ENCODE measurements at regions not wholly inside any gene's neighbourhood (a gene's known extent, or its start where the extent isn't known, plus 50 kb on each side); places are given as distances from the start of the nearest gene placed in this dataset.
"Not testable (repeated sequence)": the region's sequence is repeated elsewhere in the genome, so short reads cannot be mapped to it uniquely, and the experiment has no call there.

- DNase-seq: no peak
Measured at GRCh38 chr2:35510636-35511035, 844.9 kb upstream of the CRIM1 start.

GRCh38 chr2:35508601-35509000, 847.0 kb upstream of the CRIM1 start:
- no peak for DNase-seq

GRCh38 chr2:35504419-35504818, 851.2 kb upstream of the CRIM1 start:
- DNase-seq: no peak

GRCh38 chr2:35503738-35504199, 851.8 kb upstream of the CRIM1 start:
- peak; percentile 4 for DNase-seq

GRCh38 chr2:35503311-35503710, 852.3 kb upstream of the CRIM1 start:
- no peak for DNase-seq

- no peak for DNase-seq
Measured at GRCh38 chr2:35501076-35501475, 854.5 kb upstream of the CRIM1 start.

GRCh38 chr2:35496022-35496421, 859.6 kb upstream of the CRIM1 start:
- DNase-seq: no peak

- DNase-seq: no peak
Measured at GRCh38 chr2:35495182-35495581, 860.4 kb upstream of the CRIM1 start.

GRCh38 chr2:35478121-35478520, 877.5 kb upstream of the CRIM1 start:
- DNase-seq: not testable (repeated sequence)

- DNase-seq: no peak
Measured at GRCh38 chr2:35468245-35468644, 887.3 kb upstream of the CRIM1 start.

GRCh38 chr2:35463805-35464596, 891.6 kb upstream of the CRIM1 start:
- no peak for DNase-seq

- DNase-seq: no peak
Measured at GRCh38 chr2:35462226-35462998, 893.2 kb upstream of the CRIM1 start.

- DNase-seq: no peak
Measured at GRCh38 chr2:35461406-35461805, 894.2 kb upstream of the CRIM1 start.

GRCh38 chr2:35454966-35455638, 900.5 kb upstream of the CRIM1 start:
- peak; percentile 52 for DNase-seq

- no peak for DNase-seq
Measured at GRCh38 chr2:35447821-35448220, 907.8 kb upstream of the CRIM1 start.

- no peak for DNase-seq
Measured at GRCh38 chr2:35447215-35447614, 908.4 kb upstream of the CRIM1 start.

GRCh38 chr2:35443087-35443486, 912.5 kb upstream of the CRIM1 start:
- no peak for DNase-seq

- DNase-seq: not testable (repeated sequence)
Measured at GRCh38 chr2:35441575-35441974, 914.0 kb upstream of the CRIM1 start.

- not testable (repeated sequence) for DNase-seq
Measured at GRCh38 chr2:35440308-35440707, 915.3 kb upstream of the CRIM1 start.

- not testable (repeated sequence) for DNase-seq
Measured at GRCh38 chr2:35436893-35437292, 918.7 kb upstream of the CRIM1 start.

- DNase-seq: peak; percentile 59
Measured at GRCh38 chr2:35428548-35428947, 927.0 kb upstream of the CRIM1 start.

- DNase-seq: no peak
Measured at GRCh38 chr2:35421485-35421884, 934.1 kb upstream of the CRIM1 start.

- DNase-seq: no peak
Measured at GRCh38 chr2:35417293-35417692, 938.3 kb upstream of the CRIM1 start.
